HG03521 (cell line): ENCODE measurements at regions not wholly inside any gene's neighbourhood (a gene's known extent, or its start where the extent isn't known, plus 50 kb on each side); places are given as distances from the start of the nearest gene placed in this dataset.
"Not testable (repeated sequence)": the region's sequence is repeated elsewhere in the genome, so short reads cannot be mapped to it uniquely, and the experiment has no call there.

Source experiments
- ATAC-seq: cut with Tn5 transposase; IDR thresholded peaks from one replicate; pipeline ENCODE4 v1.9.1; 2021; ENCODE audit warnings: mild to moderate bottlenecking, moderate library complexity; ENCODE audit not compliant: unreplicated experiment

DNA sequence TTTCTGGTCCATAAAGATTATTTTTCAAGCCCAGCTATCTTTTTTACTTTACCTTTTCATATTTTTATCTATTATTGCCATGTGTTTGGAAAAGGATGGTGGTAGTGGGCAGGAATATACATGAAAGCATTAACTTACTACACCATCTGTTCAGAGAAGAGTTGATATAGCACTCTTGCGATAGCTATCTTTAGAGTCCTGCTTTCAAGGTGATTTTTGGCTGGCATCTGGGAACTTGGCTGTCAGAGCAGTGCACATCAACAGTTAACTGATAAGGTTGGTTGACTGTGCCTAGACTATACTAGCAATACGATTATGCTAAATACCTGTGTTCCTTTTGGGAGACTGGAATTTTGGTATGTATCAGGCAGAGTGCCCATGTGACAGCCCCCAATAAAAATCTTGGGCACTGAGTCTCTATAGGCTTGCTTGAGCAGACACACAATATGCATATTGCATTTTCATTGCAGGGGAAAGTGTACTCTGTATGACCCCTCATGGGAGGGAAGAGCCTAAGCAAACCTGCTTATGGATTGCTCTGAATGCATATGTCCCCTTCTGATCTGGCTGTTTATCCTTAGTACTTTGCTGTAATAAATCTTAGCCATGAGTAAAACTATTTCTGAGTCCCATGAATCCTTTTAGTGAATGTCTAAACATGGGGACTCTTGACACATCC lies 227.6 kb upstream of the C9orf72 start:
- ATAC-seq = no peak

DNA sequence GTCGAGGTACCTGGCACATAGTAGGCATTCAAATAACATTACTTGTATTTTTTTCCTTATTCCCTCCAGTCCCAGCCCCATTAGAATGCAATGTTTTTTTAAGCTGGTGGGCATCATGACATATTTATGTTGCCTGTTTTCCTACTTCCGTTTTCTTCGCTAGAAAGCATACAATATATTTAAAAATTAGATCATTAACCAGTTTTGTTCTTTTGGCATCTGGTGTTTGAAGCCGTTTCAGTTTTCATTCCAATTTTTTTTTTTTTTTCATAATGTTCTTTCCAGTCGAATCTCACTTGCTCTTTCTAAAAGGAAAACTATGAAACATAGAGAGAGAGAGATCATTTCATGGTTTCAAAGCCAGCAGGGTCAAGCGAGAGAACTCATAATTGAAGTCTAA lies 228.3 kb upstream of the C9orf72 start:
- no peak for ATAC-seq

DNA sequence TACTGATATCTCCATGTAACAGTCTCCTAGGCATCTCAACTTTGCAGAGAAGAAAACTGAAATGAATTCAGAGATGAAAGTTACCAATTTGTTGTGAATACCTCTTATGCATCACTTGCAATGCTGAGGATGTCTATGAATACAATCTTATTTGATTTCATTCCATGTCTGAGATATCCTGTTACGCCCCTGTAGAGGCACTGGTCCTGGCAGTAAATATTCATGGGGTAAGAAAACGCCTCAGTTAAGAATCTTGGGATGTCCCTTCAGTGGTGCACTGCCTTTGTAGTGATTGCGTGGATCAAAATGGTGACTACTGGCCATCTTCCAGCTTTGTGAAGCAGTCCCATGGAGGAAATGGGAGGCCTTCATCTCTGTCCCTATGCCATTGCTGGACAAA lies 229.1 kb upstream of the C9orf72 start:
- no peak for ATAC-seq

DNA sequence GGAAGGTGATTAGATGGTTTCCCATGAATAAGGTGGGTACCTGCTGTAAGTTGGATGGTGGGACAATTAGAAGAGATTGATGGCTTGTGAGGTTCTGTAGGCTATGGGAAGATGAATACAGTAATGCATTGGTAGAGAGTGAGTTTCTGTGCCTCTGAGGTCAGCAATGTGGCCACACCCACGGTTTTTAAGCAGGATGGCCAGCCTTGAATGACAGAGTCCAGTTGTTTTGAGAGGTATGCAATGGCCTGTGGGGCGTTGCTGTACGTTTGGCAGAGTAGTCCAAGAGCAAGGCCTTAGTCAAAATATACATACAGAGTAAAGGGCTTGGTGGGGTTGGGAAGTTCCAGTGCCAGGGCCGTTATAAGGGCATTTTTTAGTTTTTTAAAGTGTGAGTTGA lies 235.6 kb upstream of the C9orf72 start:
- ATAC-seq = no peak

DNA sequence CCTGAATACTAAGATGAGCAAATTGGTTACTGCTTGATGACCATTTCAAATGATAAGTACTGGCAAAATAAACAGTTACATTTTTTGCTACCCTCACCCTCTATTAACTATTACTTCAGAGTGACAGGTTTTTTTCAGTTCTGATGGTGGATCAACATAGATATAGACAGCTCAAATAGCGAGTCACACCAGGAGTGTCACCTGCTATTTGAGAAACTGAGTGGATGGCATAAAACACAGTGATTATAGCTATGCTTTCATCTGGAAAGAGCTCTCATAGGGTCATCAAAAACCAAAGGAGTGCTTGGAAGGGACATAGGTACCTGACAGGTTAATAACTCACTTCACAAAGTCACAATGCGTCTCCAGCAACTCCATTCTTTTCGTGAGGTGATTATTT lies 244.5 kb upstream of the C9orf72 start:
- ATAC-seq = no peak

DNA sequence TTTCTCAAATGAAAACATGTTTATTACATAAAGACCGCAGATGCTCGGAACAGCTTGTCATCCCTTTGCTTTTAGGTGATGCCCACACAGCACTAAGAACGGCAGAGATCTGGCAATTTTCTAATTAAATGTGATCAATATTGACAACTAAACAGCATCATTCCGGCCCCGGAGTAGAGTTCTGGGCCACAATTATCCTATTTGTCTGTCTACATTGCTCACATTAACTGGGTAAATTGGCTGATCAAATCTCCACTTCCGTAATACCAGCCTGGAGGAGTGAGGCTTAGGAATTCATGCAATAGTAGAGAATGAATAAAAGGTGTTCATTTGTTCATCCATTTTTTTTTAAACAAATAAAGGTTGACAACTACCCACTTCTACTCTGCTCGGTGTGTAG lies 245.1 kb upstream of the C9orf72 start:
- ATAC-seq = no peak

DNA sequence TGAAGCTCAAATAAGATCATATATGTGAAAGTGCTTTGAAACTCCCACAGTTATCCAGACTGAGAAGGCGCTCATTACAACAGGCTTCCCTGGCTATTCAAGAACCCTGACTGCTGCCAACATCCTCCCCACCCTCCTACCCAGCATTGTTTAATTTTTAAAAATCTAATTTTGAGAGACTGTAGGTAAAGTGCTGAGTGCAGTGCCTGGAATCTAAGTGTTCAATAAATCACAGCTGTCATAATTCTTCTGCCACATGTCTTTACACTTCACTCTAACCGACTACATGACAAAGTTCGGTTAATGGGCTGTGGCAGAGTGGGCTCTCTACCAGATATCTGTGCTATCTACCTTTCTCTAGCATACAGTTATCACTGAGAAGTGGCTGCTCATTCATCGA lies 255.6 kb upstream of the C9orf72 start:
- ATAC-seq = no peak

DNA sequence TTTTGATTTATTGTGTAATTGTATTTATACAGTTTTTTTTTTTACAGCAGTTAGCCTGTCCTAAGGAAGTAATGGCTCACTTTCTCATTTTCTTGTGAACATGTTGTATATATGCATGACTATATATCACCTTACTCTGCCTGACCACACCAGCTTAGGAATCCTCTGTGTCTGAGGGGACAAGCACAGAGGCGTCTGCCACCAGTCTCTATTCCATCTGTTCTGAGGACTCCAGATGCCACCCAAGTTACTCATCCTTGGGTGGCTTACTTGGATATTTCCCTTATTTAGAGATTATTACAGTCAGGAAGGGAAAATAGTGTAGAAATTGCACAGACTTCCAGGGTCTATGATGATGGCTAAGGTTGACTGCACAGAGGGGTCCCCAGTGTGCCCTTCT lies 256.3 kb upstream of the C9orf72 start:
- ATAC-seq = no peak

DNA sequence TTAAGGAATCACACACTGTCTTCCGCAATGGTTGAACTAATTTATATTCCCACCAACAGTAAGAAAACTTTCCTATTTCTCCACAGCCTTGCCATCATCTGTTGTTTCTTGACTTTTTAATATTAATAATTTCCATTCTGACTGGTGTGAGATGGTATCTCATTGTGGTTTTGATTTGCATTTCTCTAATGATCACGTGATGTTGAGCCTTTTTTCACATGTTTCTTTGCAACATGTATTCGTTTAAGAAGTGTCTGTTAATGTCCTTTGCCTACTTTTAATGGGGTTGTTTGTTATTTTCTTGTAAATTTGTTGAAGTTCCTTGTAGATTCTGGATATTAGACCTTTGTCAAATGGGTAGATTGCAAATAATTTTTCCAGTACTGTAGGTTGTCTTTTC lies 258.8 kb upstream of the C9orf72 start:
- not testable (repeated sequence) for ATAC-seq

DNA sequence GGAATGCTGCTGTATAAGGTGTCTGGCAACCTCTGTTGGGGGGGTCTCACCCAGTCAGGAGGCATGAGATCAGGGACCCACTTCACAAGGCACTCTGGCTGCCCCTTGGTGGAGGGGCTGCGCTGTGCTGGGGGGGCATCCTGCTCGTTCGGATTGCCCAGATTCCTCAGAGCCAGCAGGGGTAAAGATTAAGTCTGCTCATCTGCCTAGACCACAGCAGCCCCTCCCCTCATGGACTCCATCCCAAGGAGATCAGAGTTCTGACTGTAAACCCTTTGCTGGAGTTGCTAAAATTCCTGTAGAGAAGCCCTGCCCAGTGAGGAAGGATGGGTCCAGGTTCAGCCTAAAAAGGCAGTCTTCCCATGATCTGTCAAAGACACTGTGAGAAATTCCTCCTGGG lies 262.0 kb upstream of the C9orf72 start:
- ATAC-seq = no peak

DNA sequence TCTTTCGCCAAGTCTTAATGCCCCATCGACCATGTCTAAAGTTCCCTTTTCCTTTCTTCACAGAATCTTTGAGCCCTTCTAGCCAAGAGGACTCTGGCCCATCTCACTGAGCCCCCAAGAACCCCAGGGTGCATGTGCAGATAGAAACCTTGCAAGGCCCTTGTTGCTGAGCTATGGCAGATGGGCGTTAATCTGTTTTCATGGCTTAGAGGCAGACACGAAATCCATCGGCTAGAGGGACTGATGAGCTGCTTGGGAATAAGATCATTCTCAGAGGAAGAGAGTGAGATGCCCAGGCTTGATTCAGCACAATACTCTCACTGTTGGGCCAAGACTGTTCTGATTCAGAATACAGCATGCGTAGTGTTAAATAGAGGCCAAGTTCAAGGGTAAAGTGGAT lies 262.5 kb upstream of the C9orf72 start:
- no peak for ATAC-seq

DNA sequence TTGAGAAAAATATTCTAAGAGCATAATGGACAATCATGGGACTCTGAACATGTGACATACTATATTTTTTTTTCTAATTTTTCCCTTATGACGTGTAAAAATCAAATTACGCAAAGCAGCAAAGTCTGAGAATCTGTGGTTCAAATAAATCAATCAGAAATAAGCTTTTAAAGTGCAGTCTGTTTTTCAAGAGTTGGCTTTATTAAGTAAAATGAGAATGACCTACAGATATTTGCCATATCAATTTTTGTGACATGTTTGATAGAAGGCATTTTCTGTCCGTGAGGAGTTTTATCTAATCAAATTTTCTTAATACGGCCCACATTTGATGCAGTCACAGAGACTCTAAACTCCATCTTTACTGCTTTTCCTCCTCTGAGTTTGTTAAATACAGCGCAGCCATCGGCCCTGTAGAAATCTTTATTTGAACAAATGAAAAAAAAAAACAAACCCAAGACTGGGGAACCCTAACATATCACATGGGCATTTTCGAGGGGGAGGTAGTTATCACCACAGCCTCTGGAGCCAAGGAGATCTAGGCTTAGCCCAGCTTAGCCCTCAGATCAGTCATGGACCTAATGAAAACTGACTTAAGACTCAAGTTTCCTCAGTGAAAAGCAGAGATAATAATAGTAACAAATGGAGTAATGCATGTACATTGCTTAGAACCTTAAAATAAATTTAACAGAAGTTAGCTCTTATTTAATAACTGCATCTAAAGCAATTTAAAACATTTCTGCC lies 263.6 kb upstream of the C9orf72 start:
- ATAC-seq = no peak

DNA sequence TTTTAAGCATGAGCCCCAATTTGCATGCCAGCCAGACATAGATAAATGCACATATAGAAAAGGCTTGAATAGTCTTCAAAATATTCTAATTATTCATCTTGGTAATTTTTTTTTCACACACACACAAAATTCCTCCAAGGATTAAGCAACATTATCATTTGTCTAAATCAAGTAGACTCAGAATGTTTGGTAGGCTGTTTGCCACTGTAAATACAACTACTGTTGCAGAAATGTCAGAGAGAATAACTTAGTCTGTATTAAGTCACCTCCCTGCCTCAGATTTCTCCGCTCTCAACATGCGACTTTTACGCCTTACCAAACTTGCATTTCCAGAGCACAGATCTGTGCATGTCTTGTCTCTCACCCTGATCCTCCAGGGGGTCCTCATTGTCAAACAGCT lies 265.6 kb upstream of the C9orf72 start:
- ATAC-seq = no peak

DNA sequence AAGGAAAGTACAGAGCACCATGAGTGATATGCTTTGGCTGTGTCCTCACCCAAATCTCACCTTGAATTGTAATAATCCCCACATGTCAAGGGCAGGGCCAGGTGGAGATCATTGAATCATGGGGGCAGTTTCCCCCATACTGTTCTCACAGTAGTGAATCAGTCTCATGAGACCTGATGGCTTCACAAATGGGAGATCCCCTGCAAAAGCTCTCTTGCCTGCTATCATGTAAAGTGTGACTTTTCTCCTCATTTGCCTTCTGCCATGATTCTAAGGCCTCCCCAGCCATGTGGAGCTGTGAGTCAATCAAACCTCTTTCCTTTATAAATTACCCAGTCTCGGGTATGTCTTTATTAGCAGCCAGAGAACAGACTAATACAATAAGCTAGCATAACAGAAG lies 266.5 kb upstream of the C9orf72 start:
- ATAC-seq = not testable (repeated sequence)

DNA sequence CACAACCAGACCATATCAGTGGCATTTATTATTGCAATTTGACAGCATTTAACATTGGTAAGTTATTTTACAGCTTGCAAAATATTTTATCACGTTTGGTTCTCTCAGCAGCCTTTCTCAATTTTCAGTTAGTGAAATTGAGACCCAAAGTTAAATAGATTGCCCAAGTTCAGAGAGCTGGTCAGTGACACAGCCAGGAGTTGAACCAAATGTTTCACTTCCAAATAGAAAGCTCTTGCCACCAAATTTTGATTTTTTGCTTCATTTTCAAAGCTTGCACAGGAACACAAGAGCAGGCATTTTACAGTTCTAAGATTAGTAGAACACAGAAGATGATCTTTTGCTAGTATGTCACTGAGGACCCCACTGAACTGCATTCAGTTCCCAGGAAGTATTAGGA lies 271.5 kb upstream of the C9orf72 start:
- ATAC-seq = no peak

DNA sequence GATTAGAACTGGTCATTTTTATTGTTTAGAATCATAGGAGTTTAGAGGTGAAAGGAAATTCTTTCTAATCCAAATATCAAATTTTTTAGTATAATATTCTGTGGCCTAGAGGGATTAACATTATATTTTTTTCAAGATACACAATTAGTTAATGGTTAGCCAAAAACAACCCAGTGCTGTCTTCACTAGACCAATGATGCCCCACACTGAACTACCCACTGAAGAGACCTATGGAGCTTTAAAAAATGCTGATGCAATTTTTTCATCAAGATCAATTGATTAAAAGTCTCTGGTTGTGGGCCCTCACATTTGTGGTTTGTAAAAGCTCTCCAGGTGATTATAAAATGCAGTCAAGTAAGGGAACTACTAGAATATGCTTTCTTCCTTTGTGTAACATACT lies 274.1 kb upstream of the C9orf72 start:
- ATAC-seq = no peak

DNA sequence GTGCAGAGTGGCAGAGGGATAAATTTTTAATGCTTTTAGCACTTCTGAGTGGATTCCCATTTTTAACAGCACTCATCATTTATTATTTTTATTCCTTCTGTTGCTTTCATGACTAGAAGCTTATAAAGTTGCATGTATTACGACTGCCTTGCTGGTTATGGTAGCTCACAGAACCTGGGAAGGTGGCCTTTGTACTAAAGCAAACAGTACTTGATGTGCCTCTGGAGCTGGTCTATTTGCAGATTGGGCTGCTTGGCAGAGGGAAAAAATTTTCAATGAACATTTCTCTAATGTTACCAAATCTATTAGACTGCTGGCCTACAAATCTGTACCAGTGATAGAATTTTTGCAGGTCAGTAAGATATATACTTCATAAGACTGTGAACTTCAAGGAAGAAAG lies 274.5 kb upstream of the C9orf72 start:
- no peak for ATAC-seq

DNA sequence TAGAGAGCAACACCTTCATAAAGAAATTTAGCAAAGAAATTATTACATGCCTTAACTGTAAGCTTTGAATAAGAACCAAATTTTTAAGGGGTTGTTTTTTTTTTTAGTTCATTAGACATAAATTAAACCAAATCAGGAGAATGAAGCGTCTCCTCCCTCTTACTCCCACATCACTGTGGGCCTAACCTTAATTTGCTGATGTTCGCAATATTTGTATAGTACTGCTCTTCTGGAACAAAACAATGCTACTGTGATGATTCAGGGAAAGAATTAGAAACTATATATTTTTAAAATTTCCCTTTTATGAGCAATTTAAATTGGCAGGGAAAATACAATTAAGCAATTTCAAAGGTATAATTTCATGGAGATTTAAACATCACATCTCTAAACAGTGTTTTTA lies 275.0 kb upstream of the C9orf72 start:
- no peak for ATAC-seq

DNA sequence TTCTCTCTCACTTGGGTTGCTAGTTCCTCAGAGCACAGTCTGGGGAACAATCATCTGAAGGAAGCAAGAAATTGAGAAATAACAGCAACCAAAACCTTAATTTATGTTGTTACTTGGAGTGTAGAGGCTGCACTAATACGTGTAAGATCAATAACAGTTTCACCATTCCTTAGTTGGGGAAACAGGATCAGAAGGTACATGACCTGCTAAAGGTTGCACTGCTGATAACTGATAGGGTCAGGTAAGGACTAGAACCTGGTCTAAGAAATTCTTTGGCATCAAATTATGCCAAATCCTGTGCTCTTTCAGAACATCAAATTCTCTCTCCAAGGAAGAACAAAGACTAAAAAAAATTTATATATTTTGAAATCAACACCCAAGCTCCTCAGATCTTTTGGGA lies 278.6 kb upstream of the C9orf72 start:
- ATAC-seq = no peak

DNA sequence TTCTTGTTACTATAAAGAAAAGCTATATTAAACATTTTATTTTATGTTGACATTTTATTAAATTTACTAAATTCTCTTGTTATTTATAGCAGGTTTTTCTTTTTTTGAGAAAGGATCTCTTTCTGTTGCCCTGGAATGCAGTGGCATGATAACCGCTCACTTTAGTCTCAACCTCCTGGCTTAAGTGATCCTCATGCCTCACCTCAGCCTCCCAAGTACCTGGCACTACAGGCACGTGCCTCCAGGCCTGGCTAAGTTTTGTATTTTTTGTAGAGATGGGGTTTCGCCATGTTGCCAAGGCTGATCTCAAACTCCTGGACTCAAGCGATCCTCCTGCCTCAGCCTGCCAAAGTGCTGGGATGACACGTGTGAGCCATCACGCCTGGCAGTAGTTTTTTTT lies 280.2 kb upstream of the C9orf72 start:
- ATAC-seq = no peak

DNA sequence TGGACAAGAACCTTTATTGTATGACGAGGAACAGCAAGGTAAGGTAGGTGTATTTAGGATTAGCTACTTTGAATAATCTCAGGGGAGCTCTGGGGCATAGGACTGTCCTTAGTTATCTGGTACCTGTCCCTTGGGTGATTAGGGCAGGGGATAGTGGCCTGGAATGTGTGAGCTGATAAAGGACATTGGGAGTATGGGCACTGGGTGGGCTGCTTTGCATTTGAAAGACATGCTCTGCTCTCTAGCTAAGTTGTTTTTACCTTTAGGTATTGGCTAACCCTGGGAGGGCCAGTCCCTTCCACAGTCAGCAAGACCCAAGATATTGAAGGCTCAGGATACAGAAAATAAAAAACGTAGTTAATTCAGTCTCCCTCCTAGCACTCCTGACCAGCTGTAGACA lies 282.8 kb upstream of the C9orf72 start:
- ATAC-seq = no peak

DNA sequence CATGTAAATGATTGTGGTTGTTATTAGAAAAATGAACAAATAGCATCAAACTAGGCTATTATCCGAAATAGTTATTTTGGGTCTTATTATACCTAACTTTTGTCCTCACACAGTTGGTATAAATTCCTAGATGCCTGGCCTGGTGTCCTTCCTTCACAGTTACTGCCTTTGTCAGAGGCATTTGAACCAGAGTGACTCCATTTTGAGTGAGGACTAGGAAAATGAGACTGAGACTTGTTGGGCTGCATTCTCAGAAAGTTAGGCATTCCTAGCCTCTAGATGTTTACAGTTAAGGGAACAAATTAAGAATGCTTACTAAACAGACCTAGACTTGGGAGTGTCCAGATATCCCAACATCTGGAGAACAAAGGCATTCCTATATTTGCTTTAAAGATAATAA lies 283.5 kb upstream of the C9orf72 start:
- no peak for ATAC-seq

DNA sequence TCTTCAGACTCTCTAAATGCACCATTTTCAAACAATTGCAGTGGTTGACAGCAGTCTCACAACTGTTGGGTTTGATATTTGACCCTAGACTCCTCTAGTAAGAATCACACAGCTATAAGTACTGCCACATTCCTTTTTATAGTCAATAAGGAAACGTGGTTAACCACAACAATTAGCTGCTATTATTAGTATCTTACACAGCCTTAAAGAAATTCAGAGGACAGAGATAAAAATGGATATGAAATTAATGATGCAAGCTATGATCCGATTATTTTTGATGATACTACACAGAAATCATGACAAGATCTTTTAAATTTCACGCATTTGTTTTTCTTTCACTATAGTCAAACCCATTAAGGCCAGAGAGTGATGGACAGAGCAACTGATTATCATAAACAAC lies 288.6 kb upstream of the C9orf72 start:
- ATAC-seq = no peak
